HEK293T (cell line): ENCODE measurements at regions not wholly inside any gene's neighbourhood (a gene's known extent, or its start where the extent isn't known, plus 50 kb on each side); places are given as distances from the start of the nearest gene placed in this dataset.

Experiments used
- CTCF ChIA-PET: fragments of 350-600 bp; formaldehyde crosslinking; extraction: SDS; loops from one replicate; lab custom pipeline; 2021; ENCODE audit warnings: antibody characterized with exemption, inconsistent platforms; lab: Yijun Ruan, JAX
- POLR2A ChIA-PET: fragments of 350-600 bp; formaldehyde crosslinking; extraction: SDS; loops from one replicate; lab custom pipeline; 2020; ENCODE audit warnings: antibody characterized with exemption, inconsistent platforms; lab: Yijun Ruan, JAX
- DNase-seq: peaks from one replicate; pipeline ENCODE4 v3.0.0; 2012; ENCODE audit warnings: mixed read lengths; ENCODE audit errors: extremely low spot score
- ARNT ChIP-seq: fragments of 450-650 bp; IDR thresholded peaks from 2 replicates; pipeline ENCODE4 v1.6.1; 2017; ENCODE audit warnings: mild to moderate bottlenecking
- BHLHE40 ChIP-seq: fragments of 450-650 bp; IDR thresholded peaks from 2 replicates; pipeline ENCODE4 v1.6.1; 2016; ENCODE audit warnings: mild to moderate bottlenecking, moderate library complexity, borderline replicate concordance
- CTBP1 ChIP-seq: fragments of 450-650 bp; IDR thresholded peaks from 2 replicates; pipeline ENCODE4 v1.6.1; 2016; ENCODE audit warnings: borderline replicate concordance
- ELF4 ChIP-seq: fragments of 450-650 bp; IDR thresholded peaks from 2 replicates; pipeline ENCODE4 v1.6.1; 2017; ENCODE audit warnings: antibody characterized with exemption
- FOXA1 ChIP-seq: fragments of 450-650 bp; IDR thresholded peaks from 2 replicates; pipeline ENCODE4 v1.6.1; 2016; ENCODE audit warnings: mild to moderate bottlenecking
- FOXK2 ChIP-seq: fragments of 450-650 bp; IDR thresholded peaks from 2 replicates; pipeline ENCODE4 v1.6.1; 2016; ENCODE audit warnings: mild to moderate bottlenecking
- FOXM1 ChIP-seq: fragments of 450-650 bp; IDR thresholded peaks from 2 replicates; pipeline ENCODE4 v1.6.1; 2017; ENCODE audit warnings: mild to moderate bottlenecking, borderline replicate concordance
- HDGF ChIP-seq: fragments of 450-650 bp; IDR thresholded peaks from 2 replicates; pipeline ENCODE4 v1.6.1; 2017; ENCODE audit warnings: antibody characterized with exemption, borderline replicate concordance
- L3MBTL2 ChIP-seq: fragments of 450-650 bp; conservative IDR thresholded peaks from 2 replicates; pipeline ENCODE4 v1.6.1; 2016; ENCODE audit warnings: mild to moderate bottlenecking
- LEF1 ChIP-seq: fragments of 450-650 bp; IDR thresholded peaks from 2 replicates; pipeline ENCODE4 v1.6.1; 2017; ENCODE audit warnings: mild to moderate bottlenecking, borderline replicate concordance
- NFRKB ChIP-seq: fragments of 450-650 bp; IDR thresholded peaks from 2 replicates; pipeline ENCODE4 v1.6.1; 2016; ENCODE audit warnings: mild to moderate bottlenecking, moderate library complexity
- PKNOX1 ChIP-seq: fragments of 450-650 bp; IDR thresholded peaks from 2 replicates; pipeline ENCODE4 v1.6.1; 2016
- SP1 ChIP-seq: fragments of 450-650 bp; IDR thresholded peaks from 2 replicates; pipeline ENCODE4 v1.6.1; 2017
- SUZ12 ChIP-seq: fragments of 450-650 bp; IDR thresholded peaks from 2 replicates; pipeline ENCODE4 v1.6.1; 2016; ENCODE audit warnings: mild to moderate bottlenecking
- TARDBP ChIP-seq: fragments of 450-650 bp; IDR thresholded peaks from 2 replicates; pipeline ENCODE4 v1.6.1; 2016
- ZNF384 ChIP-seq: fragments of 450-650 bp; IDR thresholded peaks from 2 replicates; pipeline ENCODE4 v1.6.1; 2016

GRCh38 chr2:216808805-216809425 is 50.9 kb downstream of the TNP1 start:
- POLR2A ChIA-PET, result no interaction called here
- no peak for DNase-seq
- no peak for TF ChIP-seq SUZ12
- TF ChIP-seq ELF4, result no peak
- TF ChIP-seq FOXM1, result no peak
- TF ChIP-seq PKNOX1, result no peak
- TF ChIP-seq ARNT, result no peak
- no peak for TF ChIP-seq LEF1
- TF ChIP-seq BHLHE40, result no peak
- no peak for TF ChIP-seq TARDBP
- CTCF ChIA-PET, result no interaction called here

GRCh38 chr2:216807857-216808272 is 52.0 kb downstream of the TNP1 start:
- DNase-seq, result no peak
- POLR2A ChIA-PET, result interaction anchor here (1.4 kb wide), 1 partner anchor 22 kb away, joined by 3 read pairs; no protein-coding TSS in a partner anchor
- CTCF ChIA-PET, result no interaction called here
- TF ChIP-seq ZNF384 (no peak), ELF4 (no peak), PKNOX1 (no peak), FOXM1 (no peak), HDGF (no peak), TARDBP (no peak), CTBP1 (no peak), SUZ12 (no peak), LEF1 (no peak)

GRCh38 chr2:216804357-216805350 is 55.2 kb downstream of the TNP1 start:
- TF ChIP-seq NFRKB, result no peak
- POLR2A ChIA-PET, result no interaction called here
- CTCF ChIA-PET, result no interaction called here
- no peak for DNase-seq

GRCh38 chr2:216803791-216804190 is 56.1 kb downstream of the TNP1 start:
- no peak for DNase-seq
- POLR2A ChIA-PET, result no interaction called here
- CTCF ChIA-PET, result no interaction called here
- TF ChIP-seq FOXM1 (no peak), SP1 (no peak), L3MBTL2 (no peak), FOXA1 (no peak)

GRCh38 chr2:216802516-216803215 is 57.2 kb downstream of the TNP1 start:
- POLR2A ChIA-PET, result no interaction called here
- DNase-seq, result no peak
- TF ChIP-seq HDGF, result no peak
- TF ChIP-seq SUZ12, result no peak
- no peak for TF ChIP-seq ELF4
- TF ChIP-seq TARDBP, result no peak
- TF ChIP-seq CTBP1, result no peak
- no peak for TF ChIP-seq NFRKB
- TF ChIP-seq ARNT, result no peak
- no peak for TF ChIP-seq LEF1
- TF ChIP-seq FOXK2, result no peak
- TF ChIP-seq L3MBTL2, result no peak
- TF ChIP-seq BHLHE40, result no peak
- no peak for TF ChIP-seq FOXA1
- CTCF ChIA-PET, result no interaction called here

- TF ChIP-seq SP1 (no peak), HDGF (no peak), FOXK2 (no peak), FOXA1 (no peak), NFRKB (no peak), SUZ12 (no peak), LEF1 (no peak), ZNF384 (no peak), PKNOX1 (no peak), ELF4 (no peak)
- DNase-seq, result no peak
- CTCF ChIA-PET, result no interaction called here
- POLR2A ChIA-PET, result no interaction called here
Observed at GRCh38 chr2:216800836-216801235, 59.0 kb downstream of the TNP1 start.
